Naive thymus-derived CD8-positive, alpha-beta T cell (primary cell): ENCODE measurements at regions not wholly inside any gene's neighbourhood (a gene's known extent, or its start where the extent isn't known, plus 50 kb on each side); places are given as distances from the start of the nearest gene placed in this dataset.

ENCODE experiments used
- ATAC-seq, 2 donors: fragments of 150-1000 bp; cut with Tn5 transposase in 1 of 2; sonication (Bioruptor Pico), chemical (Tn5 transposase) in 1 of 2; 1 replicate in 1 of 2; 2 replicates in 1 of 2; pipeline ENCODE4 v1.10.0; 2021; ENCODE audit warnings: mild to moderate bottlenecking in 2 of 2, moderate library complexity in 2 of 2
- POLR2A ChIA-PET: fragments of 350-600 bp; sonication (Branson Sonifier 250); formaldehyde crosslinking; loops from one replicate; lab custom pipeline; 2021; ENCODE audit warnings: antibody characterized with exemption; lab: Charles Lee
- DNase-seq, 10 donors: peaks; one replicate each; pipeline versions ENCODE4 v3.0.0 to v3.0.0-alpha.2; 2020 to 2022
- H3K27ac Mint-ChIP-seq, 10 donors: one replicate each; pipeline ENCODE4 v1.8.0; 2020 to 2022; ENCODE audit warnings: mild to moderate bottlenecking in 10 of 10, mixed read lengths in 10 of 10, moderate library complexity in 4 of 10, inconsistent platforms in 1 of 10
- H3K27me3 Mint-ChIP-seq, 5 donors: one replicate each; pipeline ENCODE4 v1.8.0; 2021 to 2022; ENCODE audit warnings: mixed read lengths in 5 of 5
- H3K36me3 Mint-ChIP-seq, 3 donors: one replicate each; pipeline ENCODE4 v1.8.0; 2020 to 2022; ENCODE audit warnings: mixed read lengths in 3 of 3, mild to moderate bottlenecking in 2 of 3, inconsistent platforms in 1 of 3
- H3K4me1 Mint-ChIP-seq, 4 donors: one replicate each; pipeline ENCODE4 v1.8.0; 2021 to 2022; ENCODE audit warnings: mixed read lengths in 4 of 4
- H3K4me3 Mint-ChIP-seq, 10 donors: one replicate each; pipeline ENCODE4 v1.8.0; 2020 to 2022; ENCODE audit warnings: mild to moderate bottlenecking in 10 of 10, mixed read lengths in 10 of 10, moderate library complexity in 6 of 10, inconsistent platforms in 1 of 10
- H3K9me3 Mint-ChIP-seq, 9 donors: one replicate each; pipeline ENCODE4 v1.8.0; 2020 to 2022; ENCODE audit warnings: mixed read lengths in 9 of 9, mild to moderate bottlenecking in 3 of 9, inconsistent platforms in 1 of 9, moderate library complexity in 1 of 9

DNA sequence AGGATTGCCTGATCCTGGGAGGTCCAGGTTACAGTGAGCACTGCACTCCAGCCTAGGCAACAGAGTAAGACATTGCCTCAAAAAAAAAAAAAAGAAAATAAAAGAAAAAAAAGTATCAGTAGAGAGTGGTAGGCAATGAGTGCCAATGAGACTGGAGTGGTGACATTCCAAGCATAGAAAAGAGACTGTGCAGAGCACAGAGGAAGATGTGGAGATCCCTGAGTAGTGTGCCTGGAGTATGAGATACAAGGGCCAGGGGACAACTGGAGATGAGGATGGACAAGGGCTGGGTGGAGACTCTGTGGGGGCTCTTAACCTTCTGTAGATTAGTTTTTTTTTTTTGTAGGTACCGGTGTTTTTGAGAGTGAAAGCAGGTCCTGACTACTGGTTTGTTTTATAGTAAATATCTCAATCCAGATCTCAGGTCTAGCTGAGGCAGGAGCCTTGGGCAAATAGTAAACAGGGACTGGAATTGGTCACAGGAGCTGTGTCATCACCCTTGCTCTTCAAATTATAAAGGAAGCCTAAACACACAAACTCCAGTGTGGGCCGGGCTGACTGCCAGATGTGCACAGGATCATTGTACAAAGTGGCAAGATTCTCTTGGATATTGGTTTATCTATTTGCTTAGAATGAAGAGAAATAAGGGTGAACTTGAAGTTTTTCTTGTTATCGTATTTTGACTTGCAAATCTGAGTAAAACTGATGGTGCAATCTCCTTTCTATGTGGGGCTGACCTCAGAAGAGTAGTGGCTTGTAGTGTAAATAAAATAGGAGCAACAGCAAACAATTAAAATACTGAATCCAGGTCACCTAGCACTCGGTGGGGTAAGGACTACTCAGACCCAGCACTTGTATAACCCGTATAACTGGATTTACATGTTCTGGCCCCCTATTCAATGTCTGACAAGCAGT is 144.9 kb downstream of the SOX4 start:
- DNase-seq = no peak
- H3K9me3 Mint-ChIP-seq = no peaks in the 10 kb centered on the region
- no peak for ATAC-seq
- no peak overlapping the region for H3K4me3 Mint-ChIP-seq
- no peaks in the 10 kb centered on the region for H3K36me3 Mint-ChIP-seq
- H3K4me1 Mint-ChIP-seq = peaks cover 0 to 3% (median 0%) of the 10 kb centered on the region in 4 donors
- POLR2A ChIA-PET = no interaction called here
- H3K27ac Mint-ChIP-seq = peak overlapping the region in 1 of 10 donors; percentile 12
- peaks cover 0 to 14% (median 0%) of the 10 kb centered on the region in 5 donors for H3K27me3 Mint-ChIP-seq

- H3K4me1 Mint-ChIP-seq = peaks cover 0 to 3% (median 0%) of the 10 kb centered on the region in 4 donors
- H3K27me3 Mint-ChIP-seq = peaks cover 0 to 14% (median 0%) of the 10 kb centered on the region in 5 donors
- ATAC-seq (no peak), DNase-seq (no peak)
- no peak overlapping the region for H3K27ac Mint-ChIP-seq
- H3K4me3 Mint-ChIP-seq = no peak overlapping the region
- no peaks in the 10 kb centered on the region for H3K36me3 Mint-ChIP-seq
- H3K9me3 Mint-ChIP-seq = no peaks in the 10 kb centered on the region
- POLR2A ChIA-PET = no interaction called here
Measured at GRCh38 chr6:21739241-21739640, 145.7 kb downstream of the SOX4 start.

DNA sequence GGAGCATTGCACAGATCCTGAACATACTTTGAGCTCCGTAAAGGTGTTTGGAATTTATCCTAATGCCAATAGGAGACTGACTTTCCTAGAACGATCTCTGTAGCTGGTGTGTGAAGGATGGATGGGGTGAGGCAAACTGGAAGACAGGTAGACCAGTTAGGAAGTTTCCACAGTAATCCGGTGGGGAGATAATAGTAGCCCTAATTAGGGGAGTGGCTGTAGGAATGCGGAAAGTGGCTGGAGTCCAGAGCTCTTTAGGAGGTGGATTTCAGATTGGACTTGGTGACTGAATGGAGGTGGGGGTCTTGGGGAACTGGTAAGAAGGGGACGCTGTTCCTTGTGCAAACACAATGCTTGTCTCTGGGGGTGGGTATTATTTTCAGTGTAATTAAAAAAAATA is 146.3 kb downstream of the SOX4 start:
- DNase-seq = no peak
- Mint-ChIP-seq H3K4me1 (peaks cover 0 to 3% (median 0%) of the 10 kb centered on the region in 4 donors), H3K4me3 (no peak overlapping the region), H3K27me3 (peaks cover 0 to 14% (median 0%) of the 10 kb centered on the region in 5 donors), H3K36me3 (no peaks in the 10 kb centered on the region), H3K27ac (no peak overlapping the region), H3K9me3 (no peaks in the 10 kb centered on the region)
- POLR2A ChIA-PET = no interaction called here
- ATAC-seq = no peak

DNA sequence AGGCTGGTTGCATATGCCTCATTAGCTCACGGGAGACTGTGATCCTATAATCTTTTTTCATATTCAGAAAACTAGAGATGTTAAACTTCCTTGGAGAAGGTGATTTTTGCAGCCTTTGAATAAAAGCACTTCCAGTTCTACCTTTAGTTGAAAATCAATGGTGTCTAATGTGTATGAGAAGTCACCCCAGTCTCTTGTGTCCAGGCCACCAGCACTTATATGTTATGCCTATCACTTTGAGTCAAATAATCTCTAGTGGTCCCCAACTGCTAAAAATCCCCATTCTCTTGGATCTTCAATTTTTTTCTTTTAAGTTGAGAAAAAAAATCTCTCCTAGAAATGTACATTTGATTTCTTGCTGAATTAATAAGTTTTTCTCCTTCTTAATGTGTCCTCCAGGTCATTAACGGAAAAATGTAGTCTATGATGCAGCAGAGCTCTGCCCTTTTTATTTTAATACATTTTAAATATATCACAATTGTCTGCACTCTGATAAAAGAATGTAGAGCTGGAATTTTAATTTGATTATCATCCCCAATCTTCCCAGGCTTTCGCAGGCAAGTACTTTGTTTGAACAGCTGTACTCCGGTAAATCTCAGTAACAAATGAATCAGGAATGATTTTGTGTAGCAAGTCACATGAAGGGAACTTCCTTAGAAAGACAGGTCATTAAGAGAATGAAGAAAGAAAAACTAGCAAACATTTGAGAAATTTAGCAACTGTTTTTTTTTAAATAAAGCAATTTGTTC is 147.0 kb downstream of the SOX4 start:
- no peak for DNase-seq
- H3K36me3 Mint-ChIP-seq = no peaks in the 10 kb centered on the region
- POLR2A ChIA-PET = no interaction called here
- peaks cover 0 to 3% (median 0%) of the 10 kb centered on the region in 4 donors for H3K4me1 Mint-ChIP-seq
- no peak overlapping the region for H3K27ac Mint-ChIP-seq
- H3K9me3 Mint-ChIP-seq = no peaks in the 10 kb centered on the region
- no peak overlapping the region for H3K4me3 Mint-ChIP-seq
- ATAC-seq = no peak
- H3K27me3 Mint-ChIP-seq = peaks cover 0 to 14% (median 0%) of the 10 kb centered on the region in 5 donors

GRCh38 chr6:21741221-21742109 is 147.9 kb downstream of the SOX4 start:
- Mint-ChIP-seq H3K27me3 (peaks cover 0 to 14% (median 0%) of the 10 kb centered on the region in 5 donors), H3K27ac (no peak overlapping the region), H3K36me3 (no peaks in the 10 kb centered on the region), H3K4me1 (peaks cover 0 to 3% (median 0%) of the 10 kb centered on the region in 4 donors), H3K9me3 (no peaks in the 10 kb centered on the region), H3K4me3 (no peak overlapping the region)
- ATAC-seq (no peak), DNase-seq (no peak)
- POLR2A ChIA-PET = no interaction called here

- no peaks in the 10 kb centered on the region for H3K9me3 Mint-ChIP-seq
- no peak overlapping the region for H3K27ac Mint-ChIP-seq
- no peak overlapping the region for H3K4me3 Mint-ChIP-seq
- no peaks in the 10 kb centered on the region for H3K36me3 Mint-ChIP-seq
- POLR2A ChIA-PET = no interaction called here
- ATAC-seq (no peak), DNase-seq (no peak)
- peaks cover 0 to 14% (median 0%) of the 10 kb centered on the region in 5 donors for H3K27me3 Mint-ChIP-seq
- H3K4me1 Mint-ChIP-seq = no peaks in the 10 kb centered on the region
Measured at GRCh38 chr6:21742238-21742660, 148.7 kb downstream of the SOX4 start.

DNA sequence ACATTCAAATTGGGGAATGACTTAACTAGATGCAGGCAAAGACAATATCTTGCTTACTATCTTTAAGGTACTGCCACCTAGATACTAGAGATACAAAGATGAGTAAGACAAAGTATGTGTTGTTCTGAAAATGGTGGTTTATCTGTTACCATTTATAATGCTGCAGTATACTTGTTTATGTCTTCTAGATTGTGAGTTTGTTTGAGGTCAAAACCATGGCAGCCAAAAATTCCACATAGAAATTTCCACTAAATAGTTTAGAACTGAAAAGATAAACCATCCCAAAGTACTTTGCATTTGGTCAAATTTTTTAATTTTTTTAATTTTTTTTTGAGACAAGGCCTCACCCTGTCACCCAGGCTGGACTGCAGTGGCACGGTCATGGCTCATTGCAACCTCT is 150.8 kb downstream of the SOX4 start:
- Mint-ChIP-seq H3K4me1 (no peaks in the 10 kb centered on the region), H3K36me3 (no peaks in the 10 kb centered on the region), H3K4me3 (no peak overlapping the region), H3K27ac (no peak overlapping the region), H3K9me3 (no peaks in the 10 kb centered on the region), H3K27me3 (peaks cover 0 to 6% (median 0%) of the 10 kb centered on the region in 5 donors)
- DNase-seq = no peak
- ATAC-seq = no peak
- POLR2A ChIA-PET = no interaction called here

DNA sequence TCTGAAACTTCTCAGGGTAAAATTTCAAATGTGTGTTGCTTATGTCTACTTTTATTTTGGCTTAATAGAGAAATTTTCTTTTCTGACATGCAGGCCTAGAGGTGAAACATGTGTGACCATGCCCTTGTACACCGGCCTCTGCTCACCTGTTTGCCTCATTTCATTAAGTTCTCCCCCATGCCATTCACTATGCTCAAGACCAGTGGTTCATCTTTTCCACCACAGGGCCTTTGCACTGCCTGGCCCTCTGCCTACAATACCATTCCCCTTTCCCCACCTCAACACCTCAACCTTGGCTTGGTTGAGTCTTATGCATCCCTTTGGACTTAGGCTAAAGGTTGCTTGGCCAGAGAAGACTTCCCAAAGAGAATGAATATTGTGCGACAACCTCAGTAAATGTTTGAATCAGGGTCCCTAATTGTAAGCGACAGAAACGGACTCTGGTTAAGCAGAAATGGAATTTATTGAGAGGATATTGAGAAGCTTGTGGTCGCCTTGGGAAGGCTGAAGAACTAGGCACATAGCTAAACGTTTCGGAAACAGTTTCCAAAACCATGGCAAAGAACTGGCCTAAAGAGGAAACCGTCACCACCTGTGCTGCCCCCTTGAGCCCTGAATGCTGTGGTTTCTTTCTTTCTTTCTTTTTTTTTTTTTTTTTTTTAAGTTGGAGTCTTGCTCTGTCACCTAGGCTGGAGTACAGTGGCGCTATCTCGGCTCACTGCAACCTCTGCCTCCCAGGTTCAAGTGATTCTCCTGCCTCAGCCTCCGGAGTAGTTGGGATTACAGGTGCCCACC is 152.2 kb downstream of the SOX4 start:
- H3K27ac Mint-ChIP-seq = no peak overlapping the region
- POLR2A ChIA-PET = interaction anchor here (0.7 kb wide), 1 partner anchor 1983 kb away, joined by 8 read pairs; no protein-coding TSS in a partner anchor
- H3K27me3 Mint-ChIP-seq = no peaks in the 10 kb centered on the region
- H3K4me1 Mint-ChIP-seq = no peaks in the 10 kb centered on the region
- H3K4me3 Mint-ChIP-seq = no peak overlapping the region
- DNase-seq = no peak
- H3K36me3 Mint-ChIP-seq = no peaks in the 10 kb centered on the region
- H3K9me3 Mint-ChIP-seq = no peaks in the 10 kb centered on the region
- ATAC-seq = no peak

DNA sequence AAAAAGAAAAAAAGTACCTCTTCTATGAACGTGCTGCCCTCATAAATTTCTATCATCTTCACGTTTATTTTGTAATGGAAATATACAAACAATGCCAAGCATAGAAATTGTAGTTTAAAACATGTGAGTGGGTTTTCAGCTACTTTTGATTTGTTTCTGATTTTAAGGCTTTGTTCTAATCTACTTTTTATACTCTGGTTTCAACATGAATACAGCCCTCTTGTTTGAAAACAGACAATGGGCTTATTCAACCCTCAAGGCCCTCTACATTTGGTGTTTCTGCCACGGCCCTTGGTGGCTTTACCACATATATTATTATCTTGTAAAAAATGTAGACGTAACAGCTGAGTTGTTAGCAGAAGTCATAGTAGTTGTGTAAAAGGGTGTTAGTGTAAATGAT is 153.9 kb downstream of the SOX4 start:
- ATAC-seq (no peak), DNase-seq (no peak)
- POLR2A ChIA-PET = no interaction called here
- H3K36me3 Mint-ChIP-seq = no peaks in the 10 kb centered on the region
- H3K4me3 Mint-ChIP-seq = no peak overlapping the region
- no peaks in the 10 kb centered on the region for H3K4me1 Mint-ChIP-seq
- H3K9me3 Mint-ChIP-seq = no peaks in the 10 kb centered on the region
- H3K27me3 Mint-ChIP-seq = no peaks in the 10 kb centered on the region
- no peak overlapping the region for H3K27ac Mint-ChIP-seq

GRCh38 chr6:21748343-21749056 is 154.9 kb downstream of the SOX4 start:
- H3K36me3 Mint-ChIP-seq = no peaks in the 10 kb centered on the region
- ATAC-seq (no peak), DNase-seq (no peak)
- H3K4me3 Mint-ChIP-seq = no peak overlapping the region
- POLR2A ChIA-PET = no interaction called here
- no peaks in the 10 kb centered on the region for H3K4me1 Mint-ChIP-seq
- H3K9me3 Mint-ChIP-seq = no peaks in the 10 kb centered on the region
- H3K27me3 Mint-ChIP-seq = peaks cover 0 to 3% (median 0%) of the 10 kb centered on the region in 5 donors
- no peak overlapping the region for H3K27ac Mint-ChIP-seq

DNA sequence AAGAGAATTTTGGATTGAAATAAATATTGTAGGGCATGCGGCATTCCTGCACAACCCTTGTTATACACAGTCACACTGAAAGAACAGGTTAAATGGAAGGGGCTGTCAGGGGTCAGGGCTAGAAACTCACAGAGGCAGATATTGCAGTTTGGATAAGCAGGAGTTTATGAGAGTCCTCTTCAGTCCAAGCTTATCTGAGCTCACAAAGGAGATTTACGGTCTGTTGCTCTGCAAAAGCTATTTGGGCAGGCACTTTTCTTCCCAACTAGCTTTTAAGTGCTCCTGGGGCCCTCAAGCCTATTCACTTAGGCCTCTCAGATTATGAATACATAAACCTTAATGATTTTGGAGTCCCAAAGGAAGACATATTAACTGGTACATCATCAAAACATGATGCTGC is 156.2 kb downstream of the SOX4 start:
- POLR2A ChIA-PET = no interaction called here
- Mint-ChIP-seq H3K27ac (no peak overlapping the region), H3K4me3 (no peak overlapping the region), H3K9me3 (no peaks in the 10 kb centered on the region), H3K36me3 (no peaks in the 10 kb centered on the region), H3K27me3 (peaks cover 0 to 3% (median 0%) of the 10 kb centered on the region in 5 donors), H3K4me1 (no peaks in the 10 kb centered on the region)
- no peak for DNase-seq
- no peak for ATAC-seq
